NCI-H345 treated with DMSO at 0.1 percent for 48 hours (cell line): ENCODE measurements at regions not wholly inside any gene's neighbourhood (a gene's known extent, or its start where the extent isn't known, plus 50 kb on each side); places are given as distances from the start of the nearest gene placed in this dataset.

Experiments used
- DNase-seq: peaks from one replicate; lab custom pipeline; 2025; ENCODE audit not compliant: unreplicated experiment; lab: John Stamatoyannopoulos, UW

GRCh38 chr11:128231845-128232410 is 355.4 kb downstream of the ETS1 start:
- DNase-seq, result no peak

GRCh38 chr11:128227466-128227865 is 359.9 kb downstream of the ETS1 start:
- DNase-seq, result no peak

- DNase-seq, result no peak
Measured at GRCh38 chr11:128226106-128226716, 361.1 kb downstream of the ETS1 start.

- DNase-seq, result no peak
Measured at GRCh38 chr11:128222245-128222884, 365.0 kb downstream of the ETS1 start.

- DNase-seq, result no peak
Measured at GRCh38 chr11:128219731-128220120, 367.6 kb downstream of the ETS1 start.

GRCh38 chr11:128216198-128216597 is 371.2 kb downstream of the ETS1 start:
- no peak for DNase-seq

- no peak for DNase-seq
Measured at GRCh38 chr11:128215238-128215882, 372.0 kb downstream of the ETS1 start.

GRCh38 chr11:128214263-128214662 is 373.1 kb downstream of the ETS1 start:
- no peak for DNase-seq

GRCh38 chr11:128213461-128213860 is 373.9 kb downstream of the ETS1 start:
- no peak for DNase-seq

- no peak for DNase-seq
Measured at GRCh38 chr11:128212324-128212723, 375.0 kb downstream of the ETS1 start.

GRCh38 chr11:128210148-128210940 is 377.0 kb downstream of the ETS1 start:
- no peak for DNase-seq

GRCh38 chr11:128209138-128209435 is 378.3 kb downstream of the ETS1 start:
- no peak for DNase-seq

- DNase-seq, result no peak
Measured at GRCh38 chr11:128208329-128209137, 378.8 kb downstream of the ETS1 start.

GRCh38 chr11:128207861-128208321 is 379.5 kb downstream of the ETS1 start:
- no peak for DNase-seq

GRCh38 chr11:128206461-128206860 is 380.9 kb downstream of the ETS1 start:
- DNase-seq, result no peak

GRCh38 chr11:128205796-128206195 is 381.6 kb downstream of the ETS1 start:
- no peak for DNase-seq

GRCh38 chr11:128204898-128205297 is 382.5 kb downstream of the ETS1 start:
- DNase-seq, result no peak

GRCh38 chr11:128201801-128202200 is 385.6 kb downstream of the ETS1 start:
- no peak for DNase-seq

- DNase-seq, result no peak
Measured at GRCh38 chr11:128201009-128201408, 386.3 kb downstream of the ETS1 start.

GRCh38 chr11:128200467-128200866 is 386.9 kb downstream of the ETS1 start:
- no peak for DNase-seq
